T-helper 1 cell treated with Interleukin-12 subunit alpha and Interleukin-12 subunit beta and Interleukin-4 antibody, amounts not matched to agents 30 ng/mL and 1 ng/mL, for 36 hours (primary cell): ENCODE measurements at regions not wholly inside any gene's neighbourhood (a gene's known extent, or its start where the extent isn't known, plus 50 kb on each side); places are given as distances from the start of the nearest gene placed in this dataset.
"Not testable (repeated sequence)": the region's sequence is repeated elsewhere in the genome, so short reads cannot be mapped to it uniquely, and the experiment has no call there.

Source experiments
- intact Hi-C: fragments of 100-400 bp; cut with micrococcal nuclease; formaldehyde crosslinking; loops from one replicate; pipeline ENCODE4 v1.15.1; 2024

GRCh38 chr3:81876826-81877225, 115.4 kb upstream of the GBE1 start:
- intact Hi-C loops = no loop called here

GRCh38 chr3:81874738-81875137, 113.3 kb upstream of the GBE1 start:
- intact Hi-C loops = no loop called here

DNA sequence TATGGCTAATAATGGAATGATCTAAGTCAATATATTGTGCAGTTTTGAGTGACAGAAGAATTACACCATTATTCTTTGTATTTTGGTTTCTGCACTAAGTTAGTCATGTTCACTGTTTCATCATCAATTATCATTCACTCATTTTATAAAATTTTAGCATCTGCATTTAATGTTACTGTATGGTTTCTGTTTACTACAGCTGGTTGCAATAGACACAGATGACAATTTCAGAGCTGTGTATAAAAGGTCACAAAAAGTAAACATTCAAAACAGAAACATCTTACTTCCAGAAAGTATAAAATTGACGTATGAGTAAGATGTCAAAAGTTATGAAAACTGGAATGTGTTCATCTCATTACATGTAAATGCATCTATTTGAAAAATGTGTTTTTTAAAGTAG, 111.1 kb upstream of the GBE1 start:
- intact Hi-C loops = no loop called here

DNA sequence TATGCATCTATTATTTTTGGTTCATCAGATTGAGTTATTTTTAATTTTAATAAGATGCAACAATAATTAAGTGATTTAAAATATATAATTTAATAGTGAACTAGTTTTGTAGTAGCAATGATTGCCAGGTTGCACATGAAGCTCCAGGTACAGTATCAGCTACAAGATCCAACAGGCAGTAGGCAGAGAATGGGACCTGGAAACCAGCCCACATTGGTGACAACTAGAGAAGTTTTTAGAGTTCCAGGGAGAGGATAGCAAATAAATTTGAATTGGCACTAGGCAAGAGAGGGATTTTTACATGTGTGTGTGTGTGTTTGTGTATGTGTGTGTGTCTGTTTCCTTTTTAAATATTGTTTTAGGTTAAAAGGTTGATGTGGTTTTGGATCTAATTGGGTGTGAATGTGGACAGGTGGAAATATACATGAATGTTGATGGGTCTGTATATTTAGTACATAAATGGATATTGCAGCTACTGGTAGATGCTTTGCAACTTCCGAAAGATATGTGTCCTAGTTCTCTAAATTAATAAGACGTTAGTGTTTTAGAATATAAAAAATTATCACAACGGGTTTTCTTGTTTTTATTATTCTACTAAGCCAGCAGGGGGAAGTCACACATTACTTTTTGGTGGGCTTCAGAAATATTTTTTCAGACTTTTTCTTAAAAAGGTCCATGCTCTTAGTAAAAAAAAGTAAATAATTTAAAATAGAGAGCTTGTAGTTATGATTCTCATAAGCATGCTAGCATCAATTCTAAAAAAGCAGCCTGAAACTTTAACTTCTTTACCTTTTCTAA, 110.1 kb upstream of the GBE1 start:
- intact Hi-C loops = no loop called here

- intact Hi-C loops = no loop called here
These were observed 107.9 kb upstream of the GBE1 start for GRCh38 chr3:81869382-81869781.

DNA sequence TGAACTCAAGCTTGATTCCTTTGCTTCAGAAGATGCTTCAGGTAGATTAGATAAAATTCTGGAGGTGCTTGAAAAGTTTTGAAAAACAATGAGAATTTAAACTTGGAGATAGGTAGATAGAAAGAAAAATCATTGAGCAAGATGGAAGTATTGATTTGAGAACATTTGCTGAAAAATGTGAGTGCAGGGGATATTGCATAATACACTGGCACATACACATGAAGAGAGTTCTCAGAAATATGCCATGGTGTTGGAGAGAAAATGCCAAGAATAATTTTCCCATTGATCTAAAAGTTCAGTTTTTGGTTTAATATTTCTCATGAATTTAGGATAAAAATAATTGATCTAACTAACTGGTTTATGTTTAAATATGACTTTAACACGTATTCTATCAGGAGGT, 107.2 kb upstream of the GBE1 start:
- intact Hi-C loops = no loop called here

DNA sequence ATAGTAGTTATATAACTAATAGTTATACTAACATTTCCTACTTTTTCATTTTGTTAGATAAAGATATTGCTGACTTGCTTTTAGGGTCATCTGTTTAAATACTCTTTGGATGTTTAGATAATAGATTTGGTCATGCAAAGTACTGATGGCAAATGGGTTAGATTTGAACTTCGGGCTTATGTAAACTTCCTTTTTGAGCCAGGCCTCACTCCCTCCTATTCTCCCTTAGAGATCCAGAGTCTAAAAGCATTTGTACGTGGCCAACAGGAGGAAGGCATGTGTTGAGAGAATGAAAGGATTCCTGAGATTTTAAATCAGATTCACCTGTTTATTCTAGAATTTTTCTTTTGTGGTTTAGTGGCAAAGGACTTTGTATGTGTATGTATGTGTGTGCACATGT, 106.4 kb upstream of the GBE1 start:
- intact Hi-C loops = no loop called here

GRCh38 chr3:81865164-81865563, 103.7 kb upstream of the GBE1 start:
- intact Hi-C loops = not testable (repeated sequence)

GRCh38 chr3:81864272-81864671, 102.8 kb upstream of the GBE1 start:
- intact Hi-C loops = no loop called here

GRCh38 chr3:81863756-81864155, 102.3 kb upstream of the GBE1 start:
- intact Hi-C loops = no loop called here

- intact Hi-C loops = no loop called here
These were observed 100.1 kb upstream of the GBE1 start for GRCh38 chr3:81861593-81861992.

GRCh38 chr3:81859524-81859923, 98.1 kb upstream of the GBE1 start:
- intact Hi-C loops = no loop called here

DNA sequence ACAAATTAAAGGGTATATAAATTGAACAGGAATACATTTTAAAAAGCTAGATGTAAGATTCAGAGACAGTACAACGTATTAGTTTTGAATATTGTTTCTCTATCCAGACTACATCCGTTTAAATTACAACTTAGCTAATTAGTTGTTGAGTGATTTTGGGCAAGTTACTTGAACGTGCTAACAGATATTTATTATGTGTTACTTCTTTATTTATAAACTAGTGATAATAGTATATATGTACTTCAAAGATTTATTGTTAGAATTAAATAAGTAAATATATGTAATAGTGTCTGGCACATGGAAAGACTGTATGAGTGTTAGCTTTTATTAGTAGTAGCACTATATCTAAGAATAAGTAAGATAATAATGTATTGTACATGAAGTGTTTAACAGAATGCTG, 92.0 kb upstream of the GBE1 start:
- intact Hi-C loops = no loop called here

- intact Hi-C loops = no loop called here
These were observed 89.7 kb upstream of the GBE1 start for GRCh38 chr3:81851176-81851575.

GRCh38 chr3:81846988-81847387, 85.5 kb upstream of the GBE1 start:
- intact Hi-C loops = no loop called here

- intact Hi-C loops = no loop called here
These were observed 80.1 kb upstream of the GBE1 start for GRCh38 chr3:81841540-81841939.

DNA sequence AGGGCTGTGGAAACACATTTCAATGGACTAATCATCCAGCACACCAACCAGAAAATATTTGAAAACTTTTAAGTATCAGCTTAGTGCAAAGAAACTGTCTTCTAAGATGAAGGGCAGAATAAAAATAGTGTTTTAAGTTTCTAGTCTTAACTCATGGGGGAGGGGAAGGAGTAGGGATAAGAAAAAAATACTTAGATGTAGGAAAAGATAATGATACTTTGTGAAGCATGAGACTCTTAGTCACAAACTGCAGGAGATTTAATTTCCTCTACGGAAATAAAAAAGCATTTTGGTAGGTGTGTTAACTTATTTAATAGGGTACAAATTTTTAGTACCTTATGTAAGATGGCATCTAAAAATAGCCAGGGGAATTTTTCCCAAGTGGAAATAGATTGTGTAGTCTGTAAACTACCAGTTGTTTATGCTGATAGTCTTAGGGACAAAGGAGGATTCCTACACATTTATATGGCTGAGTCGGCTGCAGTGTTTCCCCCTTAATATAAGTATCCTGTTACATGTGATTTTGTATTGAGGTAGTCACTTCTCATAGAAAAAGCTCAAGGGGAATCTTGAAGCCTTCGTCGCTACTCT, 78.2 kb upstream of the GBE1 start:
- intact Hi-C loops = no loop called here

DNA sequence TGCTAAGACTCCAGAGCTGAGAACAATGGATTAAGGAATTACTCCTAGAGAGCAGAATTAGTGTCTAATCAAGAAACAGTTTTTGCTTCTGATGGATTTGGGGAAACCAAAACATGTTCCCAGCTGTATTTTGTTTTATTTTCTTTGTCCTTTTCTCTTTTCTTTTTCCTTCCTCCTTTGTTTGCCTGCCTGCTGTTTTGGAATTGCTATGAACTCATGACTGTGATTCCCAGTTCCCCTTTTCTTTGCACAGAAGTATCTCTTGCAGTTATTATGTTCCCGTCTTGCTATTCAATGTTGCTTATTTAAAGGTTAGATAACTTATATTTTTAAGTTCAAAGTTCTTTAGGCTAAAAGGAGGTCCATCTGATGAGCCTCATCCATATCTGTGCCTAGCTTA, 77.0 kb upstream of the GBE1 start:
- intact Hi-C loops = no loop called here

DNA sequence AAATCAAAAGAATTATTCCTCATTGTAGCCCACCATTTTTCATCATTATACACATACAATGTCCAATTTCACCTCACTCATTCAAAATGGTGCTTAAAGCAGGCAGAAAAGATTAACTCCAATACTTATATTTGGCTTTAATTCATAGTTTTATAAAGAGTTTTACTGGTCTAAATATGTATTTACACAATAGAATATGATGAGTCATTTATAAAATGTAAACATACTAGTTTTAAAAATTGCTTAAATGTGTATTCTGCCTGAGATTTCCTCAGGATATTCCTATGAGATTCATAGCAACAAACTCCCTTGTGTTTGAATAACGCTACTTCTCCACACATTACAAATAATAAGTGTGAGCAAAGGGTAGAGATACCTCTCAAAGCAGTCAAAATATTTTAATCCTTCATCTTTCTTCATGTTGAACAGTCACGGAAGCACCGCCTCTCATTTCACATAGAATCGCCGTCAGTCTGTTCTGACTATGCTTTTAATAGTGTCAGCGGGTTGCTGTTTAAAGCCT, 75.7 kb upstream of the GBE1 start:
- intact Hi-C loops = no loop called here

DNA sequence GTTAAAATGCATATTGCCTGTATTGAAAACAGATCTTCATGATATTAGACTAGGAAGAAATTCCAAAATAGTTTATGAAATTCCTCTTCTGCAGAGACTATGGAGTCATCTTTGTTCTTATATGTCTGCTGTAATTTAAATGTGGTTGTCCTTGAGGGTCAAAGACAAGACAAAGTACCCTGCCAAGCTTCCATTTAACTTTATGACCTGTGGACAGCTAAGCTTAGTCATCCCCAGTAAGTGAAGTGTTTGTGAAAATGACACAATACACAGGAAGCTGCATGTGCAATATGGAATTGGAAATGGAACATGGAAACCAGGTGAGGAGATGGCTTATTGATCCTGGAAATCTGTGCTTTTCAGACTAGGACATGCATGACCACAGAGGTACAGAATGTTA, 68.5 kb upstream of the GBE1 start:
- intact Hi-C loops = loop anchor here (10.0 kb wide), 1 partner anchor 335 kb away; no protein-coding TSS in a partner anchor

DNA sequence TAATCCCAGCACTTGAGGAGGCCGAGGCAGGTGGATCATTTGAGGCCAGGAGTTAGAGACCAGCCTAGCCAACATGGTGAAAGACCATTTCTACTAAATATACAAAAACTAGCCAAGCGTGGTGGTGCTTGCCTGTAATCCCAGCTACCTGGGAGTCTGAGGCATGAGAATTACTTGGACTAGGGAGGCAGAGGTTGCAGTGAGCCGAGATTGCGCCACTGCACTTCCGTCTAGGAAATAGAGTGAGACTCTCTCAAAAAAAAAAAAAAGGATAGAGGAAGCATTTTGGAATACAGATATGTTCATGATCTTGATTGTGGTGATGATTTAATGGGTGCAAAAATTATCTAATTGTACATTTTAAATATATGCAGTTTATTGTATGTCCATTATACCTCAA, 67.8 kb upstream of the GBE1 start:
- intact Hi-C loops = loop anchor here (10.0 kb wide), 1 partner anchor 334 kb away; no protein-coding TSS in a partner anchor

- intact Hi-C loops = loop anchor here (10.0 kb wide), 1 partner anchor 329 kb away; no protein-coding TSS in a partner anchor
These were observed 62.5 kb upstream of the GBE1 start for GRCh38 chr3:81823882-81824395.
